Activated CD8-positive, alpha-beta memory T cell treated with anti-CD3 and anti-CD28 coated beads for 48 hours (primary cell): ENCODE measurements at regions not wholly inside any gene's neighbourhood (a gene's known extent, or its start where the extent isn't known, plus 50 kb on each side); places are given as distances from the start of the nearest gene placed in this dataset.
"Not testable (repeated sequence)": the region's sequence is repeated elsewhere in the genome, so short reads cannot be mapped to it uniquely, and the experiment has no call there.

ENCODE experiments used
- DNase-seq, 3 experiments: peaks; one replicate each; pipeline ENCODE4 v3.0.0-alpha.2; 2020; ENCODE audit warnings: low read depth in 2 of 3, low spot score in 2 of 3

GRCh38 chr10:64175271-64175962, 654.2 kb downstream of the REEP3 start:
- DNase-seq = no peak

- DNase-seq = no peak
Measured at GRCh38 chr10:64182671-64183070, 661.5 kb downstream of the REEP3 start.

DNA sequence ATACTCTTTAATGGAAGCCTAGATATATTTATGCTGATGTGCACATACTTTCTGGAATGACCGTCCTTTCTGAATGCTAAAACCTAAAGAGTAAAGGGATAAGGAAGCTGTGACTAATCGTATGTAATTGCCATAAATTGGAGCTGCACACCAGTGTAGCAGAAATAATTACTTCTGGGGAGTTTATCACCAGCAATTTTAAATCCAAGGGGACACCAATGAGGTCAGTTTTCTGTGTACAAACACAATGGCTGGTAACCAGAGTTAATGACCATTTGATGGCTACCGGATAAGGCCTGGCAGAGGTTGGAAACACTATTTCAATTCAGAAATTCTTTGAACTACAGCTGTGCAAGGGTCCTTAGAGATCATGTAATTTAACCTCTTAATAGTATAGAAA, 670.1 kb downstream of the REEP3 start:
- DNase-seq = no peak

DNA sequence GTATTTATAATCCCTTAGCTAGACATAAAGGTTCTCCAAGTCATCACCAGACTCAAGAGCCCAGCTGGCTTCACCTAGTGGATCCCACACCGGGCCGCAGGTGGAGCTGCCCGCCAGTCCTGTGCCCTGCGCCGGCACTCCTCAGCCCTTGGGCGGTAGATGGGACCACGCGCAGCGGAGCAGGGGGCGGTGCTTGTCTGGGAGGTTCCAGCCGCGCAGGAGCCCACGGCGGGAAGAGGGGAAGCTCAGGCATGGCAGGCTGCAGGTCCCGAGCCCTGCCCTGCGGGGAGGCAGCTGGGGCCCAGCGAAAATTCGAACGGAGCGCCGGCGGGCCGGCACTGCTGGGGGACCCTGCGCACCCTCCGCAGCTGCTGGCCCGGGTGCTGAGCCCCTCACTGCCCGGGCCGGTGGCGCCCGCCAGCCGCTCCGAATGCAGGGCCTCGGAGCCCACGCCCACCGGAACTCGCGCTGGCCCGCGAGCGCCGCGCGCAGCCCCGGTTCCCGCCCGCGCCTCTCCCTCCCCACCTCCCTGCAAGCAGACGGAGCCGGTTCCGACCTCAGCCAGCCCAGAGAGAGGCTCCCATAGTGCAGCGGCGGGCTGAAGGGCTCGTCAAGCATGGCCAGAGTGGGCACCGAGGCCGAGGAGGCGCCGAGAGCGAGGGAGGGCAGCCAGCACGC, 675.6 kb downstream of the REEP3 start:
- no peak for DNase-seq

- DNase-seq = no peak
Measured at GRCh38 chr10:64201936-64202335, 680.7 kb downstream of the REEP3 start.

DNA sequence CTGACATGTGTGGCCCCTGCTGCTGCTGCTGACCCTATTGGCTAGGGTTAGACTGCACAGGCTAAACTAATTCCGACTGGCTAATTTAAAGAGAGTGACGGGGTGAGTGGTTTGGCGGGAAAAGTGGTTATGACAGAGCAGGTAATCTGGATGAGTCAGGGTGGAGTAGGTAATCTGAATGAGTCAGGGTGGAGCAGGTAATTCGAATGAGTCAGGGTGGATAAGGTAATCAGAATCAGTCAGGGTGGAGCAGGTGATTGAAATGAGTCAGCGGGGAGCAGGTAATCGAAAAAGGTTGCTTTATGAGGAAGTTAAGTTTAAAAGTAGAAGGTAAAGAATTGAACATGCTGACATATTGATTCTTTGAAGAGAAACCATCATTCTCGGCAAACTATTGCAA, 683.3 kb downstream of the REEP3 start:
- DNase-seq = not testable (repeated sequence)

GRCh38 chr10:64206409-64206808, 685.2 kb downstream of the REEP3 start:
- no peak for DNase-seq

GRCh38 chr10:64209561-64209960, 688.4 kb downstream of the REEP3 start:
- DNase-seq = no peak

DNA sequence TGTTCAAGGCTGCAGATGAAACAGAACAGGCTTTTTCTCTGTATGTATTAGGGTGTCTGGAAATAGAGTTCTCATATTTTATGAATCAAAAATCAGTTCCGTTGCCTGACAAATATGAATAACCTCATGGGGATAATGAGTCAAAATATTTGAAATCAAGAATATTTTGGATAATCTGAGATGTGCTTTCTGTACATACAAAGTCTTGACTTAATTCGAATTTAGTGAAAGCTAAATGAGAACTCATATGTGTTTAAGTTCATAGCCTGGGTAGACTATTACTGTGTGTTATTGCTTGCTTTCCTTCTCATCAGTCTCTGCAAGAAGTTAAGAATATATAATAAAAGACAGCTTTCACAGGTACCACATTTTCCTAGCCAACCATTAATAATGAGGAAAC, 689.0 kb downstream of the REEP3 start:
- DNase-seq = no peak

DNA sequence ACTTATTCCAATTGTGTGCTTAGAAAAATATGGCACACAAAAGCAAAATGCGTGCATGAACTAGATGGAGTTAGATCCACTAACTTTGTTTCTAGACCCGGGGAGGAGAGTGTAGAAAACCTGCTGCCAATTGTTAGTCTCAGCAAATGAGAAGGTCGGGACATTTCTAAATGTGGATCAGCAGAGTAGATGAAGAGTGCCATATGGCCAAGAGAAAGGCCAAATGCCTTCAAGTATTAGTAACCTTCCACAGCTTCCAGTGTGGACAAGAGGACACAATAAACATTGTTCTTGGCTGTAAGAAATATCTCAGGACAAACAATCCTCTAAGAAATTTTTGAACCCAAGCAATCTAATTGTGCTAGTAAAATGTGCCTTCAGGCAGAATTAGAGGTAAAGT, 690.3 kb downstream of the REEP3 start:
- DNase-seq = no peak

GRCh38 chr10:64215088-64215487, 693.9 kb downstream of the REEP3 start:
- no peak for DNase-seq

- no peak for DNase-seq
Measured at GRCh38 chr10:64219271-64220025, 698.2 kb downstream of the REEP3 start.

DNA sequence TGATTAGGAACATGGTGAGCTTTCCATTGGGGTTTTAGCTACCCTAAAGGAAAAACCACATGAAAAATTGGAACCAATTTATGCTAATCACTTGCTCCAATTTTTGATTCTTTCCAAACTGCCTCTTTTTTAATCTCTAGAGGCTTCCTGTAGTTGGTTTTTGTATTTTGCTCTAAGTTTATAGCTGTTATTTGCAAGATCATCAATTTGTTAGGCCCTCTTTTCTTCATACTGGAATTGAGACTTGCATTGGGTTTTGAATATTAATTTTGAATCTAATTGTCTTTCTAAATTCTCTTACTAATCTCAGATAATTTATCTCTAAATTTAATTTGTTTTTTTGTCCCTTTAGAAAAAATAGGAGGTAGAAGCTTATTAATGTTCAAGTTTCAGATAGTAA, 713.3 kb downstream of the REEP3 start:
- no peak for DNase-seq

DNA sequence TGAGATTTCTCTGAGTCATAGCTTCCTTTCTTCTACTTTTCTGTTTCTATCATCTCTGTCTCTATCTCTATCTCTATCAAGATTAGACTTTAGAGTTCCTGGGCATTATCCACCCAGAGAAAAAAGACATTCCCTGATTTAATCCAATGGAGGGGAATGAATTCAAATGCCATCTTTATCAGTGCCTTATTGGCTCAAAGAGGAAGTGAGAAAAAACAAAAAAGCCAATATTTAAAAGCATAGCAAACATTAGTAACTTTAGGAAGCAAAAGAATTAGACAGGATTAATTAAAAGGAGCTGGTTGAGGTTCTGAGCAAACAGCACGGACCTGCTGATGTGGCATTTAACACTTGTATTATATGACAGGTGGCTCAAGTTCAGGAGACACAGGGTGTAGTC, 736.5 kb downstream of the REEP3 start:
- no peak for DNase-seq

DNA sequence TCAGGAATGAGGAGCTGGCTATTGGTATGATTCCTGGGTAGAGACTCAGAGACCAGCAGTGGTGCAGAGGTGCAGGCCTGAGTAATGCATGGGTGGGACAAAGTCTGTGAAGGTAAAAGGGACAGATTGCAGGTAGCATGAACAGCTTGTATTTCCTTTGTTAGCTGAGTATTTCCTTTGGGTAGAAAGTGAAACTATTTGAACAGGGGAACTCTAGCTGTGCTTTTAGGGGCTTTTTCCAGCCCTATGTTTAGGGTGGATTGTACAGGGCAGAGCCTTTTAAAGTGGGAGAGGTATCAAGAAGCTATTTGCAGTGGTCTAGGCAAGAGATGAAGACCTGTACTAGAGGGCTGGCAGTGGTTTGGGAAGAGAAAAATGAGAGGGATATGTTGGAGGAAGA, 739.9 kb downstream of the REEP3 start:
- no peak for DNase-seq

DNA sequence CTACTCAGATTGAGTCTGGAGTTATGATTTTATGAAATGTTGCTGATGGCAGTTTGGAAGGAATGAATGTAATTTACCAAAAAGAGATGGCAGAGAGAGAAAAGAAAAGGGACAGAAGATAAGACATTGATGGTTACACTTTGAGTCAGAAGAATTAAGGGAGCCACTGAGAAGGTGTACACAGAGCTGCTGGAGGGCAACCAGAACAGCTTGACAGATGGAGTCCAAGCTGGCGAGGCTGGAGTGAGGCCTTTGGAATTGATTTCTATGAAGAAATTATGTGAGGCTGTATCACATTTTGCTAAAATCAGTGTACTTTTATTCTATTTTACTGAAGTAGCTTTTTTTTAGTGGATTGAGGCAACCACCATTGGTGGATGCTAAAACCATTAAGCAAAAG, 740.5 kb downstream of the REEP3 start:
- no peak for DNase-seq

DNA sequence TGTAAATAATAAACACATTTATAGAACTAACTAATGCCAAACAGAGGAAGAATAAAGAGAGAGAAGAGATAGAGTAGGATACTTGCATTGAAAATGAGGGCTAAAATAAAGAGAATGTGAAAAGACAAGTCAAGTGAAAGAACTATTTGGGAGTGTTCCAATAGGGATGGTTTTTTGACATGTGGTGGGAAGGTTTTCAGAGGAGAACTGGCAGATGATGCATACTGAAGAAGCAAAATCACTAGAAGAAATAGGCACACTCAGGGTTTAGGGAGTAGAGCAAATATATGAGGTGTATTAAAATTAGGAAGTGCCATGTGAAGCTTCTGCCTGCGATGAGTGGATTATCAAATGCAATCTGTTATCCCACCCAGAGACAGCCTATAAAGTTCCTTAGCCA, 744.8 kb downstream of the REEP3 start:
- no peak for DNase-seq

DNA sequence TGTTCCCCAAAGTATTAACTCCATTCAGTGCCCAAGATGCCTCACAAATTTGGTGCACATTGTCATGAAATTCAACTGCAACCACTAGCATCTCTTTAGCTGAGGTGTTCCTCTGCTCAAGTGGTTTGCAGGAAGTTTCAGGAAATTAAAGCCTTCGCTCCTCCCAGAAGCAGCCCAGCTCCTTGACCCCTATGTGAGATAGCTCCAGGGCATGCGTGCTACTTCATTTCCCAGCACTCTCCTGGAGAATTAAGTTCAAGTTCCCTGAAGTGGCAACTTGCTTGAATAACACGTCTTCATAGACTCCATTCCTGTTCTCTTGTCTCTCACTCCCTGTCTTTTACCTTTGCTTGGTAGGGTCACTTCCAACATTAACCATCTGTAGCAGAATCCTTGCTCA, 750.3 kb downstream of the REEP3 start:
- DNase-seq = no peak

- DNase-seq = no peak
Measured at GRCh38 chr10:64271983-64272382, 750.8 kb downstream of the REEP3 start.

DNA sequence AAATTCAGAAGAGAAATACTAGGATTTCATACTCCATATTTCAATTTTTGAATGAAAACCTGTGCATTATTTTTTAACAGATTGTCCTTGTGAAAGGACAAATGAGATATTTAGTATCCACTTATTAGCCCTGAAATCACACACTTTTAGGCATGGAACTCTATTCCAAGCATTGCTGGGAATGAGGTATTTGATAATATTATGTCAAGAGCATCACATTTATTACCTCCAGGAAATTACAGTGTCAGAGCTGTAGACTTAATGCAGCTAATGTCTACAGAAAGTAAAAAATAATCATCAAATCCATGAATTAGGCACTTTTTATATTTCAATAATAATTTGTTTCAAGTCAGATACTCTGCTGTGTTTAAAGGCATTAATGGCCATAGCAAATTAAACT, 753.8 kb downstream of the REEP3 start:
- DNase-seq = no peak

DNA sequence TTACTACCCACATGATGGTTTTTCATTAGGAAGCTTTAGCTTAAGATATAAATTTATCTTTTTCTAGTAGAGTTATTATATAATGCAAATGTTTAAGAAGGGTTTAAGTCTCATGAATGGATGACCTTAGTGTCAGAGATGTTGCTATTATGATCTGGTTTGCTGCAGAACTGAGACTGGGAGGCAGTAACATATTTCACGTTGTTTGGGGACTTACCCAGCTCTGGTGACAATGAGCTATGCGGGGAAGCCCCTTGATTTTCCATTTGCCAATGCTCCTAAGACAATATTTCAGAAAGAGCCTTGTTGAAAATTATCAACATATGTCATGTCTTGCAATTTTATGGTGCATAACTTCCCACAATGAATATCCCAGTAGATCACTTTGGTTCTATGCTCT, 754.6 kb downstream of the REEP3 start:
- DNase-seq = no peak

GRCh38 chr10:64277536-64277935, 756.3 kb downstream of the REEP3 start:
- DNase-seq = no peak
